HG02973 (cell line): ENCODE measurements at regions not wholly inside any gene's neighbourhood (a gene's known extent, or its start where the extent isn't known, plus 50 kb on each side); places are given as distances from the start of the nearest gene placed in this dataset.

Source experiments
- ATAC-seq: cut with Tn5 transposase; IDR thresholded peaks from one replicate; pipeline ENCODE4 v1.9.1; 2021; ENCODE audit warnings: moderate library complexity; ENCODE audit not compliant: unreplicated experiment

DNA sequence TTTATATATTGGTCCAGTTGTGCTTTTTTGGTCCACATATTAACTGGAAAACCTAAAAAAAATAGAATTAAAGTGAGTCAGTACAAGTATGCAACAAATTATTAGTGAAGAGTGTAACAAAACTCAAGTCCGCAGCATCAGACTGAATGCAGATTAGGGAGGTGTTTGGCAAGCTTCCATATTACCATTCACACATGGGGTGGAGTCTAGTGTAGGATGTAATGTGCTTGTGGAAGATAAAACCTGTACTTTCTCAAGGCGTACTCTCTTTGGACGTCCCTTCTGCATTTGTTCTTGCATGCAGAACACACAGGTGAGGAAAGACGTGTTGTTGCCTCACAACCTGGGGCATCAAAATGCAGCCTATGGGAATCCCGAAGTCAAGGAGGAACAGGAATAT is 668.7 kb downstream of the MRPL39 start:
- no peak for ATAC-seq

DNA sequence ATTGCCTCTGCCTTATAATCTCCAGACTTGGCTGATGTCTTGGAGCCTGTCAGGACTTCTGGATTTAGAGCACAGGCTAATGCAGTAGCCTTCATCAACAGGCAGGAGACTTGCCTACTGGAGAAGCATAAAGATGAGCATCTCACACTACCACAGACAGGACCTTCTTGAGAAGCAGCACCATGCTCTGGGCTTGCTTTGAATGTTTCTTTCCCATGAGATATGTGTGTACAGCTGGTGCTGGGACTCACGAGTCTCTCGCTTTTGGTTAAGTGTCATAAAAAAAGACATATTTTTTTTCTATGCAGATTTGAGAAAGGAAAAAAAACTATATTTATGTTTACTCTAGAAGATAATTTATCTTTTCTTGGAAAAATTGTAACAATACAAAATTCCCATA is 671.3 kb downstream of the MRPL39 start:
- no peak for ATAC-seq

DNA sequence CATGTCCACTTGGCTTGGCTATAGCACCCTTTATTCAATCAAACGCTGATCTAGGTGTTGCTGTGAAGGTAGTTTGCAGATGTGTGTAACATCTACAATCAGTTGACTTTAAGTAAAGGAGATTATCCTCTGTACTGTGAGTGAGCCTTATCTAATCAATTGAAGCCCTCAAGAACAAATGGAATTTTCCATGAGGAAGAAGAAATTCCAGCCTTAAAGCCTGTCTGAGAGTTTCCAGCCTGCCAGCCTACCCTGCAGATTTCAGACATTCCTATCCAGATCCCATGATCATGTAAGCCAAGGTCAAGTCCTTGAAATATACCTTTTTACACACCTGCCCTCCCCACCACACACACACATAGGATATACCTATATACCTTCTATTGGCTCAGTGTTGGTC is 696.7 kb downstream of the MRPL39 start:
- ATAC-seq: no peak

DNA sequence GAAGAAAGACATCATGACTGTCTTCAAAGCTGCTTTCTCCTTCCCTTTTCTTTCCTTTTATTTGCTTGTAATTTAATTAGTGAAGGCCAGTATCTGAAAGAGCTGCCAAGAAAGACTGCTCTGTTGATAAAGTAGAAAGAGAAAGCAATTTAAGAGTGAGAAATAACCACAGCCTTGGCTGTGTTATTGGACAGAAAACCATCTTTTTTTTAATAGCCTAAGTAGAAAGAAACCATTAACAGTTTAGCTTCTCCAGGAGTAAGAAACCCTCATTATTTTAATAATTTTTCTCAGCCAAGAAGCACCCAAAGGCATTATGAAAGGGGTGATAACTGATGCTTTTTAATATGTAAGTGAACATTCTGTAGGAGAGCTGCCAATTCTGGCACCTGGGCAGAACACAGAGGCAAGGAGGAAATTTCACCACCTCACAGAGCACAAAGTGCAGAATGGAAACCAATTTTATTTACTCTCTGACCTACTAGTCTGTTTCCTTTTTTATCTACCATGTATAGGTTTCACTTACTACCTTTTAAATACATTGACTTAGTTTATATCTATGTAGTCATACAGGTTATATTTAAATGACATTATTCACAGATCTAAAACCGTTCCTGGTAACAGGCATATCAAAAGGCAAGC is 703.2 kb downstream of the MRPL39 start:
- ATAC-seq: no peak

DNA sequence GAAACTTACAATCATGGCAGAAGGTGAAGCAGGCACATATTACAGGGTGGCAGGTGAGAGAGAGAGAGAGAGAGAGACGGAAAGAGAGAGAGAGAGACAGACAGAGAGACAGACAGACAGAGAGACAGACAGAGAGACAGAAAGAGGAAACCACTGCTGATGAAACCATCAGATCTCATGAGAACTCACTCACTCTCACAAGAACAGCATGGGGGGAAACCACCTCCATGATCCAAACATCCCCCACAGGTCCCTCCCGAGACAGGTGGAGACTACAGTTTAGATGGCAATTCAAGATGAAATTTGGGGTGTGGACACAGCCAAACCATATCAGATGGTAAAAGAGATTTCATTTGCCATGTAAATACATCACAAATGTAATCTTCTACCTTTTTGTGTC is 708.1 kb downstream of the MRPL39 start:
- ATAC-seq: no peak

DNA sequence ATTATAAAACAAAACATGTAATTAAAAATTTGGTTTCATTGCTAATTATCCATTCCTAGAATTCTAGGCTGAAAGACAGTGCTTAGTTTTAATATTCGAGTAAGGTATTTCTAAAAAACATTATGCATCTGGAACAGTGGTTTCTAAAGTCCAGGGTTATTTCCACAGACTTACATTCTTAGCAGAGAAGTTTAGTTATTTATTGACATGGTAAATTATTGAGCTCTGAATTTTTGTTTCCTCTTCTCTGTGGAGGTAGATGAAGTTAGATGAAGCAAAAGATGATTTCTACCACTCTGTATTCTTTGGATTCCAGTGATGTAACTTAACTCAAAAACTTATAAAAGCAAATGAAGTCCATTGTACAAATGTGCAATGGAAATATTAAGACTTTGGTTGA is 709.4 kb downstream of the MRPL39 start:
- no peak for ATAC-seq

DNA sequence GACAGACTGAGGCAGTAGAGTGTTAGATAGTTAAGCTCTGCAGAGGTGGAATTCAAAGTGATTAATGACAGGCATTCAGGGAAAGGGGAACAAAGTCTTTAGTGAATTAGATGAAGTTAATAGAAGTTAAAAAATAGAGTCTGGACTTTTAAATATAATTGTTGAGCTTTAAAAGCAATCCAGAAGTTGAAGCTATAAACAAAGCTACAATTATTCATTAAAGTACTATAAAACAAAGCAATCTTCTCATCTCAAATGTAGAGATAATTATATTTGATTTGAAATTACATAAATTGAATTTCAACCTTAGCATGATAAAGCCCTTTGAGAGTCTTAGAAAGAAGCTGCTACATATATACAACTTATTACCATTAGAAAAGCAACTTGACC is 710.6 kb downstream of the MRPL39 start:
- no peak for ATAC-seq

DNA sequence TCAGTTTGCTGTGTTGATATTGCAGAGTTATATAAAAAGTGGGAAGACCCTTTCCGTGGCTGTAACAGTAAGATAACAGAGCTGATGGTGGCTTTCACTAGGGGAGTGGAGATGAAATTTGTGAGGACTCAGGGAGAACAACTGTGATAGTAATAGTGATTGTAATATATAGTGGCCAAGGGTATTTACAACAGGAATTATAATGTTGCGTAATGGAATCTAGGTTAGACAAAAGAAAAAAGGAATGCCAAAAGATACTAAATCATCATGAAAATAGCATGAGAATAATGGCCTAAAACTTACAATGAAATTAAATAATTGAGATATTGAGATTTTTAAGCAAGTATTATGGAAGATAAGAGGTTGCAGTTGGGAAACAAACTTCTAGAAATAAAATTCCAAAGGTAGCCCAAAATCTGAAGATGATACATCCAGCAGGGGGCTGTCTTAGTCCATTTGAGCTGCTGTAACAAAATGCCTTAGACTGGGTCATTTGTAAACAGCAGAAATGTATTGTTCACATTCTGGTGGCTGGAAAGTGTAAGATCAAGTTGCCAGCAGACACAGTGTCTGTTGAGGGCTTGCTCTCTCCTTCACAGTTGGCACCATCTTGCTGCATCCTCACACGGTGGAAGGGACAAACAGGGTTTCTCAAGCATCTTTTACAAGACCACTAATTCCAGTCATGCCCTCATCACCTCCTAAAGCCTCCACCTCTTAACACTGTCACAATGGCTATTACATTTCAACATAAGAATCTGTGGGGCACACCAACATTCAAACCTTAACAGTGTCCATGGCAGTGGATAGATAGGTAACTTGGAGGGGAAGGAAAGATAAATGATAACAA is 711.2 kb downstream of the MRPL39 start:
- ATAC-seq: peak; percentile 50

DNA sequence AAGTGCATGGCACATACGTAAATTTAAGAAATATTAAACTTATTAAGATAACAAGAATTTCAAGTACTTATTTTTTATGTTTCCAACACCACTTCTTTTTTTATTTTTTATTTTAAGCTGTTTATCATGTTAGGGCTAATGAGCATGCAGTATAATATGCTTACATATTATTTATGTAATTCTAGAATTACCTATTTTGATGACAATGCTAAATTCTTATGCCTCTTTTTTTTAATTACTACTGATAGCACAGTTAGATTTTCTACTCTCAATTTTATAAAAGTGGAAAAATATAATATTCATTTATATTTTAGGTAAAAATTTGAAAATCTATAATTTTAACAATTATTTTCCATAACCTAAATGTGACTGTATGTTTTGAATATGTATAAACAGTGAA is 713.0 kb downstream of the MRPL39 start:
- no peak for ATAC-seq

DNA sequence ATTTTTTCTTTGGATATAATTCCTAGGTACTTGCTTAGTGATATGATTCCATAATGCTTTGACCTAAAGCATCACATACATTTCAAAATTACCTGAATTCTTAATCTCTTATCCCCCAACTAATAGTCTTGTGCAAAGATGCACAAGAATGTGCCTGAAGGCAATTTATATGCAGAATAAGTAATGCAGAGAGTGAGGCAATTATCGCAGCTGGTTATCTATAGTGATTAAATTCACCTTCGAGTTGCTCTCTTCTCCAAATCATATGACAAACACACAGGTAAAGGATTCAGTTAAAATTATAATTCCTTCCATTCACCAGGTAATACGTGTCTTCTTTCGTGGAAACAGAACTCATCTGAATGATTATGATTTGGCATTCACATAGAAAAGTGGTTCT is 717.3 kb downstream of the MRPL39 start:
- ATAC-seq: no peak

DNA sequence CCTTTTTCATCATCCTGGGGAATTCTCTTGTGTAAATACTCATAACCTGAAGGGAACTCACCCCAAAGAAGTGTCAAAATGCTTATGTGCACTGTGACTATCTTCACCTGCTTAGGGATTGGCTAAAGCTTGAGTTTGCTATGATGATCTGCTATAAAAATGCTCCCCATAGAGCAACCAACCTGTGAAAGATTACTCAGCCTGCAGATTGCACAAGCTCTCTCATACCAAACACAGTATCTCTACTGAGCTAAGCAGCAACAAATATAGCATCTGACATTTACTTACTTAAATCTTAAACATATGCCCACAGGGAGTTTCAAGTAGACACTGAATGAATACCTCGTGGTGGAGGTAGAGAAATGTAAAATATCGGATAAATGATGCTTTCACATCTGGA is 725.8 kb downstream of the MRPL39 start:
- no peak for ATAC-seq

DNA sequence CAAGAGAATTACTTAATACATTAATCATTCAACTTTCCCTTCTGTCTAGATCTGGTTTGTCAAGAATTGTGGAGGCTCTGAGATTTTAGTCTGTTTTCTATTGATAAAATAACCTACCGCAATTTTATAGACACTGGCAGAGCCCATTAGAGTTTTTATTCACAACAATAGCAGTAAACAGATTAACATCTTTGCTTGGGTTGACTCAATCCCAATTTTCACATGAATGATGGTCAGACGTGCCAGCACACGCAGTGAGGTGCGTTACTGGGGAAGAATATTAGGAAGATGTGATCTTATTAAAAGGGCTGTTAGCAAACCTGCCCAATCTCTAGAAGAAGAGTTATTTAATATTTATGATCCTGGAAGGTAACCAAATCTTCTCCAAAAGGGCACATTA is 736.6 kb downstream of the MRPL39 start:
- no peak for ATAC-seq

DNA sequence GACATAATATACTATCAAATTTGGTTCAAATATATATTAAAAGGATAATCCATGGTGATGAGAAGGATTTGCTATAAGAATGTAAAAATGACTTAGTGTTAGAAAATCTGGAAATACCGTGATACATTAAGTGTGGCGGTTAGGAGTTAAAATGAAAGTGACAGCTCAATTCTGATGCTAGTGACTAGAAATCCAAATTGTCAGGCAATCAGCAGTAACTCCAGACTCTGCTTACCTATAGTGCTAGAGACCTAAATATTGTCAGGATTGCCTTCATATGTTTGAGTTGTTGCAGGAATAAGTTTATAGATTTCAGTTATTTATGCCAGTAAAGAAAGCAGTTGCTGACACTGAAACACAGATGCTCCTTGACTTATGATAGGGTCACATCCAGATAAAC is 737.4 kb downstream of the MRPL39 start:
- no peak for ATAC-seq

DNA sequence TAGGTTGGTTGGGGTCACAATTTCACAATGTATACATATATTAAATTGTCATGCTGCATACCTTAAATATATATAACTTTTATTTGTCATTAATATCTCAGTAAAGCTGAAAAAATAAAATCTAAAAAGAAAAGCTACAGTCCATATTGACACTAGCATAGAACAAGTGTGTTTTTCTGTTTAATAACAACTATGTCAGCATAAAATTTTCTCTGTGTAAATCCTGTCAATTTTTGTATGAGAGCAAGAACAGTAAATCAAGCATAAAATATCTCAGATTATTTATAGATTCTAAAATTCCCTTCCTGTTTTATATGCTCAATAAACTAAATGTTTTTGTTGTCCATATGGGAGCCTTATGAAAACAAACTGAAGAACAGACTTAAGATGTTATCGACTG is 739.2 kb downstream of the MRPL39 start:
- no peak for ATAC-seq

DNA sequence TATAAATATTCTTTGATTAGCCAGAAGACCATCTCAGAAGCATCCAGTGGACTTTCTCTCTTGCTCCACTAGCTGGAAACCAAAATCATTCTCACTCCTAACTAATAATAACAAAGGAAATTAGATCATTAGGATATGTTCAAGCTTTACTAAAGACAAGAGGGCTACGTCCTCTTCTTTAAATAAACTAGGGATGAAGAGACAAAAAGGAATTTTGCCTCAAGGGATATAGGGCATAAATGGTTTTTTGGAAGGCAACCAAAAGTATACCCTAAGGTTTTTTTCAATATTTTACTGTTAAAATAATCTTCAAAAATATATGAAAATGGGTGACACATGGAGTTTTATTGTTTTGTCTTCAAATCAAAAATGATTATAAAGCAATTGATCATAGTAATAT is 745.8 kb downstream of the MRPL39 start:
- ATAC-seq: no peak

DNA sequence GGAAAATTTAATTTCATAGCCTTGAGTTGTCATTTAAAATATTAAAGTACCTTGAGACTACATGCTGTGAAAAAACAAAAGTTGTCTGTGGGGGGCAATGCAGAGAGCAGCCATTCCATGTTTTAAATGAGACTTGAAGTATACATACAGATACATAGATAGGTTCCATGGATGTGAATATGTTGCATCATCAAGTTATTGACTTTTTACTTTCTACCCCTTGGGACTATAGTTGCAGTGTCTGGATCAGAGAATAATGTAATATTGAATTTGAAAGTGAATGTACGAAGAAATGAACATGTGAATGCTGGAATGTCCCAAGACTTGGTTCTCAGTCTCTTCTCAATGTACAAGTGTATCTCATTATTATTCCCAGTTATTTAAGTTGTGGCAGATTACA is 751.0 kb downstream of the MRPL39 start:
- no peak for ATAC-seq

DNA sequence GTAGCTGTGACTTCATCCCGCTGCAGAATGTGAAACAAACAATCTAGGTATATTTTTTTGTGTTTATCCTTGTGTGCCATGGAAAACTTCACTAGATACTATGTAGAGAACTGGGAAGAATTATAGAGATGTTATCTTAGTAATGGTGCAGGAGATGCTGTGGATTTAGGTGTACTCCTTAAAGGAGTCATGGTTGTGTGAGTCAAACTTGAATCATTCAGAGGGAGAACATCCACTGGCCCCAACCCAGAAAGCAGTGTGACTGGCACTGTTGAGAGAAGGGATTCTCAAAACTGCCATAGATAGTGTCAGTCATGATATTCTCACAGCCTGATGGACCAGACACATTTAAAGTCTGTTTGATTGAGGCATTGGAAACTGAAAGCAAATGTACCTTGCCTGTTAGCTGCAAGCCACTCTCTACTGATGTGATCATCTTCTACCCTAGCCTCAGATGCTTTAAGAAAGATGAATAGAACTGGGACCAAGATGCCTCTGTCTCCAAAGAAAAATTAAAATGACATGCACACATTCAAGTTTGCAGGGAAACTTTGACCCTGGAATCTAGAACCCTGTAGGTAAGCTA is 754.6 kb downstream of the MRPL39 start:
- ATAC-seq: no peak

DNA sequence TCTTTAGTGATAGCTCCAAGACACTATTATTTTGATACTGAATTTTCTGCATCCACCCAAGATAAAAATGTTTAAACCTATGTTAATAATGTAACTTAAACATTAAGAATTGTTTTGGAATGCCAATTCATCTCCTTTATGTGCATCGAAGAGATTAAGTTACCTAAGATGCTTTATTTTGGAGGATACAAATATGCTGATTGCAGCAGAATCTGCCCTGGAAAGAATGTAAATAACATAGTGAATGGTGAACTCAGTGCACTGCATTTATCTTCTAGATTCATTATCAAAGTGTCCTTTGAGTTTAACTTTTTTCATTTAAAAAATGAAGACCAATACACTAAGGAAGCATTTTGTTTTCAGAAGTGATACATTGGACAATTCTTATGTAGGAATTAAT is 757.2 kb downstream of the MRPL39 start:
- ATAC-seq: no peak

DNA sequence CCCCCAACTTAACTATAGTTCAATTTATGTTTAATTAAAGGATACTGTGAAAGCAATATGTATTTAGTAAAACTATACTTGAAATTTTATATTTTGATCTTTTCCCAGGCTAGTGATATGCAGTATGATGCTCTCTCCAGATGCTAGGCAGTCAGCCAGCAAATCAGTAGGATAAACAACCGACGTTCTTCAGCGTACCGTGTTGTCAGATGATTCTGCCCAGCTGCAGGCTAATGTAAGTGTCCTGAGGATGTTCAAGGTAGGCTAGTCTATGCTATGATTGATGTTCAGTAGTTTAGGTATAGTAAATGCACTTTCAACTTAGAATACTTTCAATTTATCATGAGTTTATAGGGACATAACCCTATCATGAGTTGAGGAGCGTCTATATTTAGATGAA is 762.6 kb downstream of the MRPL39 start:
- ATAC-seq: no peak

DNA sequence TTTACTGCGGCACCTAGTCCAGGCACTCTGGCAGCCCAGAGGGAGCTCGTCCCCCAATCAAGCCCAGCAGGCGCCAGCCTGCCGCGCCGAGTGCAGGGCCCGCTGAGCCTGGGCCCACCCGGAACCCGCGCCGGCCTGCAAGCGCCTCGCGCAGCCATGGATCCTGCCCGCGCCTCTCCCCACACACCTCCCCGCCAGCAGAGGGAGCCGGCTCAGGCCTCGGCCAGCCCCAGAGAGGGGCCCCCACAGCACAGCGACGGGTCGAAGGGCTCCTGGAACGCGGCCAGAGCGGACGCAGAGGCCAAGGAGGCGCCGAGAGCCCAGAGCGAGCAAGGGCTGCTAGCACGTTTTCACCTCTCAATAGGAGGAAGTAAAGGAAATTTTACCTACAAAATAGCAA is 767.0 kb downstream of the MRPL39 start:
- ATAC-seq: no peak

DNA sequence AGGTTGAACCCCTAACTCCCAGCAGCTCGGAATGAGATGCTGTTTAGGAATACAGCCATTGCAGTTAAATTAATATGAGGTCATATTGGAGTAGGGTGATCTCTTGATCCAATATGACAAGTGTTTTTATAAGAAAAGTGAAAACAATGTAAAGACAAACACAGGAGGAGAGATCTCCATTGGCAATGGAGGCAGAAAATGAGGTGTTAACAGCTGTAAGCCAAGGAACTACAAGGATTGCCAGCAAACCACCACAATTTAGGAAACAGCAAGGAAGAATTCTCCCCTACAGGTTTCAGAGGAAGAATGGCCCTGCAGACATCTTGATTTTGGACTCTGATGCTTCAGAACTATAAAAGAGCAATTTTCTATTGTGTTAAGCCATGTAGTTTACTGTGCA is 774.3 kb downstream of the MRPL39 start:
- no peak for ATAC-seq

DNA sequence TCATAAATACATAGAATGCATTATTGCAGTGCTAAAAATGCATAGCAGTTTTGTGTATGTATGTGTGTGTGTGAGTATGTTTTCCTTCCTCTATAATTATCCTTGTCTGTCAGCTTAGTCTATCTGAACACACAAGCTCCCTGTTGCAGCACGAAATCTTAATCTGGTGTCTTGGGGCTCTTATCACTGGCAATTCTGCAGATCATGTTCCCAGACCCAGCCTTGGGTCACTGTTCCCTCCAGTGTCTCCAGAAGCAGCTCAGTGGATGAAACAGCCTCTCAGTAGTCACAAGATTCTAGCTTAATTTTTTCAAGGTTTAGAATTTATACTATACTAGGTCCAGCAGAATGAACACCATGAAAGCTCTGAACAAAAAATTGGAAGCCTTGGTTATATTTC is 777.9 kb downstream of the MRPL39 start:
- no peak for ATAC-seq
